ENCODE measurements at regions not wholly inside any gene's neighbourhood (a gene's known extent, or its start where the extent isn't known, plus 50 kb on each side); places are given as distances from the start of the nearest gene placed in this dataset.

DNA sequence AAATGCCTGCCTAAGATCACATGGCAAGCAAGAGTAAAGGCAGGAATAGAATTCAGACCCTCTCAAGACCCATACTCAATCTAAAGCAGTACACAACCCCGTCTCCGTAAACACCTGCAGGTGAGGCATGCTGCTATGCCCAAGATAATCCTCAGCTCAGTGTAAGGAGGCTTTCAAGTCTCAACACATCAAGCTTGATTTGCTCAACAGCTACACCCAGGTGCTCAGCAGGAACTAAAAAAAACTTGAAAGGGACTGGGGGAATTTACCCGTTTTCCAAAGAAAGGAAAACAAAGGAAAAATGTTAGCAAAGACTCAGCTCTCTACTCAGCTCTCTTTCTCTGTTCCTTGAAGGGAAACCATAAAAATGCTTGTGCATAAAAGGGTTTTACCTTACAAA lies 301.8 kb downstream of the C1D start:
- no peak overlapping the region for H2AFZ ChIP-seq (ENCODE audit: low read length)
- H4K20me1 ChIP-seq (ENCODE audit: insufficient read depth, low read length): no peaks in the 10 kb centered on the region
- H3K36me3 ChIP-seq (ENCODE audit: insufficient read depth, low read length): no peaks in the 10 kb centered on the region
- H3K27ac ChIP-seq (ENCODE audit: low read depth, low read length, poor library complexity, severe bottlenecking): no peak overlapping the region
- H3K4me1 ChIP-seq (ENCODE audit: insufficient read depth, low read length, severe bottlenecking): no peaks in the 10 kb centered on the region
- no peaks in the 10 kb centered on the region for H3F3A ChIP-seq (ENCODE audit: insufficient read depth, low read length)
- H3K9me3 ChIP-seq (ENCODE audit: low read length): no peaks in the 10 kb centered on the region
- no peaks in the 10 kb centered on the region for H3K27me3 ChIP-seq (ENCODE audit: insufficient read depth, low read length)
- H3K9me2 ChIP-seq (ENCODE audit: low read depth, low read length): no peaks in the 10 kb centered on the region
- no peak overlapping the region for H3K4me3 ChIP-seq (ENCODE audit: low read depth, low read length, poor library complexity, severe bottlenecking)
- no peak overlapping the region for H3K4me2 ChIP-seq (ENCODE audit: low read length)
- H3K79me2 ChIP-seq (ENCODE audit: insufficient read depth, low read length): no peaks in the 10 kb centered on the region
- no peak for TF ChIP-seq EZH2 (IDR thresholded peaks at IDR 0.05; ENCODE audit: borderline replicate concordance, low read length)
- TF ChIP-seq, protein P1, sequence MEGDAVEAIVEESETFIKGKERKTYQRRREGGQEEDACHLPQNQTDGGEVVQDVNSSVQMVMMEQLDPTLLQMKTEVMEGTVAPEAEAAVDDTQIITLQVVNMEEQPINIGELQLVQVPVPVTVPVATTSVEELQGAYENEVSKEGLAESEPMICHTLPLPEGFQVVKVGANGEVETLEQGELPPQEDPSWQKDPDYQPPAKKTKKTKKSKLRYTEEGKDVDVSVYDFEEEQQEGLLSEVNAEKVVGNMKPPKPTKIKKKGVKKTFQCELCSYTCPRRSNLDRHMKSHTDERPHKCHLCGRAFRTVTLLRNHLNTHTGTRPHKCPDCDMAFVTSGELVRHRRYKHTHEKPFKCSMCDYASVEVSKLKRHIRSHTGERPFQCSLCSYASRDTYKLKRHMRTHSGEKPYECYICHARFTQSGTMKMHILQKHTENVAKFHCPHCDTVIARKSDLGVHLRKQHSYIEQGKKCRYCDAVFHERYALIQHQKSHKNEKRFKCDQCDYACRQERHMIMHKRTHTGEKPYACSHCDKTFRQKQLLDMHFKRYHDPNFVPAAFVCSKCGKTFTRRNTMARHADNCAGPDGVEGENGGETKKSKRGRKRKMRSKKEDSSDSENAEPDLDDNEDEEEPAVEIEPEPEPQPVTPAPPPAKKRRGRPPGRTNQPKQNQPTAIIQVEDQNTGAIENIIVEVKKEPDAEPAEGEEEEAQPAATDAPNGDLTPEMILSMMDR (IDR thresholded peaks at IDR 0.05; ENCODE audit: low read length): no peak
- no peak overlapping the region for H3K9ac ChIP-seq (ENCODE audit: low read length)

GRCh38 chr2:67771380-67771779 lies 291.4 kb downstream of the C1D start:
- H3K9me3 ChIP-seq (ENCODE audit: low read length): no peaks in the 10 kb centered on the region
- no peaks in the 10 kb centered on the region for H3F3A ChIP-seq (ENCODE audit: insufficient read depth, low read length)
- H4K20me1 ChIP-seq (ENCODE audit: insufficient read depth, low read length): no peaks in the 10 kb centered on the region
- TF ChIP-seq, protein P1 (IDR thresholded peaks at IDR 0.05; ENCODE audit: low read length): no peak
- no peak for TF ChIP-seq EZH2 (IDR thresholded peaks at IDR 0.05; ENCODE audit: borderline replicate concordance, low read length)
- no peak overlapping the region for H3K9ac ChIP-seq (ENCODE audit: low read length)
- no peak overlapping the region for H2AFZ ChIP-seq (ENCODE audit: low read length)
- no peak overlapping the region for H3K4me2 ChIP-seq (ENCODE audit: low read length)
- H3K36me3 ChIP-seq (ENCODE audit: insufficient read depth, low read length): no peaks in the 10 kb centered on the region
- H3K4me1 ChIP-seq (ENCODE audit: insufficient read depth, low read length, severe bottlenecking): no peaks in the 10 kb centered on the region
- no peak overlapping the region for H3K4me3 ChIP-seq (ENCODE audit: low read depth, low read length, poor library complexity, severe bottlenecking)
- H3K27ac ChIP-seq (ENCODE audit: low read depth, low read length, poor library complexity, severe bottlenecking): no peak overlapping the region
- no peaks in the 10 kb centered on the region for H3K79me2 ChIP-seq (ENCODE audit: insufficient read depth, low read length)
- H3K9me2 ChIP-seq (ENCODE audit: low read depth, low read length): no peaks in the 10 kb centered on the region
- no peaks in the 10 kb centered on the region for H3K27me3 ChIP-seq (ENCODE audit: insufficient read depth, low read length)

DNA sequence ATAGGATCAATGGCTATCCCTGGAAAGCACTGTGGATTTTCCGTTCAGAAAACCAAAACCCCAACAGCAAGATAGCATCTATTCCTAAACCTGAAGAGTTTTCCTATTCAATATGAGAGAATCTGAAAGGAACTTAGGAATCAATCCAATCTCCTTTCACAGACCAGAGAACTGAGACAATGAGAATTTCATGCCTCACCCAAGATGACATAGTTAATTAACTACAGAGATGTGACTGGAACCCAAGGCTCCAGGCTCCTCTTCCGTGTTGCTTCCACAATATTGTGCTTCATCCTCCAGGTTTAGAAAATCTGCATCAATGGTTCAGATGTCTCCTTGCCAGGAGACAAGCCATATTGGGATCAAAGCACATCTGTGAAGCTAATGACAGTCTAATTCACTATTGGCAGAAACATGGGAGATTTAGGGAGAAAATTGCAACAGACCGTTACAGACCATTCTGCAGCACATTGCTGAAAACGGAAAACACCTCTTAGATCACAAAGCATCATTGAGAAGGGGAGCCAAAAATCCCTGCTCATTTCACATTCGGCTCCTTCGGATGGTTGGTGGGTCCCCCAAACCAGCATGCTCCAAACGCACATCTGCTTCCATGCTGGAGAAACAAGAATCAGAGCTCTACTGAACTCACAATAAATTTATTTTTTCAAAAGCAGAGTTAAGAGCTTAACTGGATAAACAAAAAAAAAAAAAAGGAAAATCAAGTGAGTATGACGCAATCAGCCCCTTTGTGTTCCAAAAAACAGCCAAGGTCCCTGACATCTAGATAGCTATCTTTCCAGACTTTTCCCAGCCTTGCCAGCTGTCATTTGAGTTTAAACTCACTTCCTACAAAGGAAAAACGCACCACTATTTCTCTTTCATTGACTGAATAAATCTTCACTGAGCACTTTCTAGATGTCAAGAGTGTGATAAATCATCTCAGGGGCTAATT lies 290.3 kb downstream of the C1D start:
- H3K27ac ChIP-seq (ENCODE audit: low read depth, low read length, poor library complexity, severe bottlenecking): no peak overlapping the region
- H3K4me1 ChIP-seq (ENCODE audit: insufficient read depth, low read length, severe bottlenecking): no peaks in the 10 kb centered on the region
- no peak overlapping the region for H2AFZ ChIP-seq (ENCODE audit: low read length)
- no peaks in the 10 kb centered on the region for H3K9me3 ChIP-seq (ENCODE audit: low read length)
- no peaks in the 10 kb centered on the region for H4K20me1 ChIP-seq (ENCODE audit: insufficient read depth, low read length)
- H3K9me2 ChIP-seq (ENCODE audit: low read depth, low read length): no peaks in the 10 kb centered on the region
- TF ChIP-seq EZH2 (IDR thresholded peaks at IDR 0.05; ENCODE audit: borderline replicate concordance, low read length): no peak
- TF ChIP-seq, protein P1 (IDR thresholded peaks at IDR 0.05; ENCODE audit: low read length): no peak
- no peak overlapping the region for H3K9ac ChIP-seq (ENCODE audit: low read length)
- no peak overlapping the region for H3K4me2 ChIP-seq (ENCODE audit: low read length)
- no peaks in the 10 kb centered on the region for H3K36me3 ChIP-seq (ENCODE audit: insufficient read depth, low read length)
- no peaks in the 10 kb centered on the region for H3F3A ChIP-seq (ENCODE audit: insufficient read depth, low read length)
- H3K4me3 ChIP-seq (ENCODE audit: low read depth, low read length, poor library complexity, severe bottlenecking): no peak overlapping the region
- H3K27me3 ChIP-seq (ENCODE audit: insufficient read depth, low read length): no peaks in the 10 kb centered on the region
- no peaks in the 10 kb centered on the region for H3K79me2 ChIP-seq (ENCODE audit: insufficient read depth, low read length)

Measured in OCI-LY1 (cell line).